Upper lobe of right lung (tissue), 1 donor: ENCODE measurements at regions not wholly inside any gene's neighbourhood (a gene's known extent, or its start where the extent isn't known, plus 50 kb on each side); places are given as distances from the start of the nearest gene placed in this dataset.

Source experiments
- ATAC-seq: fragments of 200-7000 bp; cut with Tn5 transposase; one replicate; pipeline ENCODE4 v1.9.1; 2020; ENCODE audit warnings: mild to moderate bottlenecking, moderate library complexity
- DNase-seq: peaks from one replicate; pipeline ENCODE4 v3.0.0-alpha.2; 2020
- H3K27ac ChIP-seq: fragments of 200-600 bp; one replicate; pipeline ENCODE4 v1.8.0; 2022
- H3K27me3 ChIP-seq: fragments of 200-600 bp; one replicate; pipeline ENCODE4 v1.8.0; 2022; ENCODE audit warnings: mild to moderate bottlenecking
- H3K36me3 ChIP-seq: fragments of 200-600 bp; one replicate; pipeline ENCODE4 v1.8.0; 2022
- H3K4me1 ChIP-seq: fragments of 200-600 bp; one replicate; pipeline ENCODE4 v1.8.0; 2022
- H3K4me3 ChIP-seq: fragments of 200-600 bp; one replicate; pipeline ENCODE4 v1.8.0; 2022; ENCODE audit warnings: mild to moderate bottlenecking
- H3K9me3 ChIP-seq: fragments of 200-600 bp; one replicate; pipeline ENCODE4 v1.8.0; 2022
- intact Hi-C: fragments of 100-400 bp; cut with DNase I; formaldehyde crosslinking; loops from one replicate; pipeline ENCODE4 v1.11.0; 2022
- TF ChIP-seq, protein P1 (sequence below): fragments of 200-600 bp; IDR thresholded peaks from one replicate; pipeline ENCODE4 v1.8.0; 2022; ENCODE audit warnings: antibody characterized with exemption
- donor health status: DM: no; HTN: yes; CAD: no; lungs with severe emphysema.

DNA sequence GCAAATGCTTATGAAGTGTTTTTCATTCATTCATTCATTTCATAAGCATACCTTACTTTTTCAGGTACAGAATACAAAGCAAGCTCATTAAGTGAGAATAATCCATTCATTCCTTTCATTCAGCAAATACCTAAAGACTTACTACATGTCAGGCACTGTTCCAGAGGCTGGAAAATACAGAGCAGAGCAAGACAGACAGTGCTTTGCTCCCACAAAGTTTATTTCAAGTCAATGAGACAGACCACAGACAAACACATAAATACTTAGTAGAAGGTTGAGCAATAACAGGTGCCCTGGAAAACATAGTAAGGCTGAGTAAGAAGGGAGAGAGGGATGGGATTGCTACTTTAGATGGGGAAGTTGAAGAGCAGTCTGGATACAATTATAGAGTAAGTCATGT, 309.8 kb downstream of the C1D start:
- intact Hi-C loops, result no loop called here
- DNase-seq, result no peak
- TF ChIP-seq, protein P1, sequence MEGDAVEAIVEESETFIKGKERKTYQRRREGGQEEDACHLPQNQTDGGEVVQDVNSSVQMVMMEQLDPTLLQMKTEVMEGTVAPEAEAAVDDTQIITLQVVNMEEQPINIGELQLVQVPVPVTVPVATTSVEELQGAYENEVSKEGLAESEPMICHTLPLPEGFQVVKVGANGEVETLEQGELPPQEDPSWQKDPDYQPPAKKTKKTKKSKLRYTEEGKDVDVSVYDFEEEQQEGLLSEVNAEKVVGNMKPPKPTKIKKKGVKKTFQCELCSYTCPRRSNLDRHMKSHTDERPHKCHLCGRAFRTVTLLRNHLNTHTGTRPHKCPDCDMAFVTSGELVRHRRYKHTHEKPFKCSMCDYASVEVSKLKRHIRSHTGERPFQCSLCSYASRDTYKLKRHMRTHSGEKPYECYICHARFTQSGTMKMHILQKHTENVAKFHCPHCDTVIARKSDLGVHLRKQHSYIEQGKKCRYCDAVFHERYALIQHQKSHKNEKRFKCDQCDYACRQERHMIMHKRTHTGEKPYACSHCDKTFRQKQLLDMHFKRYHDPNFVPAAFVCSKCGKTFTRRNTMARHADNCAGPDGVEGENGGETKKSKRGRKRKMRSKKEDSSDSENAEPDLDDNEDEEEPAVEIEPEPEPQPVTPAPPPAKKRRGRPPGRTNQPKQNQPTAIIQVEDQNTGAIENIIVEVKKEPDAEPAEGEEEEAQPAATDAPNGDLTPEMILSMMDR, result no peak

DNA sequence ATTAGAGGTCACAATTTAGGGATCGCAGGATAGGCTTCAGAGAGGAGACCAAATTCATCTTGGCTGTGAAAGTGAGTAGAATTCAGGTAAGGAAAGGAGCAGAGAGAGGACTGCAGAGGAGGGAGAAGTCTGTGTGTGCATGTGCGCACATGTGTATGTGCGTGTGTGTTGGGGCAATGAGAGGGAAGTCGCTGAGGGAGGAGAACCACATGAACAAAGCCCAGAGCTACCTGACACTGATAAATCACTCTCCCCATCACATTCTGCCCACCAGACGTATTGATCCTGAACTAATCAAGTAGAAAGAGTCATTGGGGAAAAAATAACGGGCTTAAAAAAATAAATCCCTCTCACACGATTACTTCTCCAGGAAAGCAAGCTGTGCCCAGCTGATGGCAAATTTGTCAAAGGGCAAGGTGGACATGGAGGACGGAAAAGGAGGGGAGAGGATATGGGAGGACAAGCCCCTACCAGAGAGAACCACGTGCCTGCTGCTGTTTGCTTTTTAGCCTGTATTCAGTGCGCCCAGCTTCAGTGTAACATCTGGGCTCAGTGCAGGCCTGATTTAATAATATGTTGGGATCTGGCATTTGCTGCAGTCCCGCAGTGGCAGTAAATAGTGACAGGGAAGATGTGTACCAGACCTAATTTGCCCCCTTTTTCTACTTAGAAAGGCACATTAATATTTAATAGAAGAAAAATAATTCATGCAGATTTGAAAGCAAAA, 307.5 kb downstream of the C1D start:
- H3K4me1 ChIP-seq, result no peaks in the 10 kb centered on the region
- no peak for ATAC-seq
- intact Hi-C loops, result no loop called here
- H3K36me3 ChIP-seq, result no peaks in the 10 kb centered on the region
- no peak overlapping the region for H3K27ac ChIP-seq
- DNase-seq, result no peak
- H3K27me3 ChIP-seq, result no peaks in the 10 kb centered on the region
- H3K4me3 ChIP-seq, result no peak overlapping the region
- no peaks in the 10 kb centered on the region for H3K9me3 ChIP-seq
- TF ChIP-seq, protein P1, result no peak

More for the DNA sequence above, 309.8 kb downstream of the C1D start:
- Histone ChIP-seq H3K4me3 (no peak overlapping the region), H3K27ac (no peak overlapping the region), H3K9me3 (no peaks in the 10 kb centered on the region), H3K27me3 (no peaks in the 10 kb centered on the region), H3K4me1 (no peaks in the 10 kb centered on the region), H3K36me3 (no peaks in the 10 kb centered on the region)
- ATAC-seq, result no peak

DNA sequence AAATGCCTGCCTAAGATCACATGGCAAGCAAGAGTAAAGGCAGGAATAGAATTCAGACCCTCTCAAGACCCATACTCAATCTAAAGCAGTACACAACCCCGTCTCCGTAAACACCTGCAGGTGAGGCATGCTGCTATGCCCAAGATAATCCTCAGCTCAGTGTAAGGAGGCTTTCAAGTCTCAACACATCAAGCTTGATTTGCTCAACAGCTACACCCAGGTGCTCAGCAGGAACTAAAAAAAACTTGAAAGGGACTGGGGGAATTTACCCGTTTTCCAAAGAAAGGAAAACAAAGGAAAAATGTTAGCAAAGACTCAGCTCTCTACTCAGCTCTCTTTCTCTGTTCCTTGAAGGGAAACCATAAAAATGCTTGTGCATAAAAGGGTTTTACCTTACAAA, 301.8 kb downstream of the C1D start:
- ATAC-seq (no peak), DNase-seq (no peak)
- H3K27me3 ChIP-seq, result peaks cover 5% of the 10 kb centered on the region
- intact Hi-C loops, result no loop called here
- H3K27ac ChIP-seq, result no peak overlapping the region
- no peak overlapping the region for H3K4me3 ChIP-seq
- TF ChIP-seq, protein P1, result no peak
- no peaks in the 10 kb centered on the region for H3K9me3 ChIP-seq
- H3K36me3 ChIP-seq, result no peaks in the 10 kb centered on the region
- H3K4me1 ChIP-seq, result no peaks in the 10 kb centered on the region

DNA sequence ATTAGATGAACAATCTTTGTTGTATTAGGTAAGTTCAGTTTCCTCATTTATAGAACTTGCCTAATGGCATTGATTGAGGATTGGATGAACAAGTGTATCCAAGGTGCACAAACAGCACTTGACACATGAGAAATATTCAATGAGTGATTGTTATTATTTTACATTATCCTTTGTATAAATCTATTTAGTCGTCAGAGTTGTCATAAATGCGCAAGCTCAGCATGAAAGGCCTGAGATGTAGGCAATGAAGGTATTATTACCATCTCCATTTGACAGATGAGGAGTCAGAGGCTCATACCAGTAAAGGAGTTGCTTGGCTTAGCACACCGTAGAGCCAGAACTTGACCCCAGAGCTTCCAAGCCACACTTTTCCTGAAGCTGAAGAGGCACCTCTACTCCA, 291.4 kb downstream of the C1D start:
- no peaks in the 10 kb centered on the region for H3K4me1 ChIP-seq
- H3K9me3 ChIP-seq, result no peaks in the 10 kb centered on the region
- H3K4me3 ChIP-seq, result no peak overlapping the region
- TF ChIP-seq, protein P1, result no peak
- H3K27ac ChIP-seq, result no peak overlapping the region
- H3K36me3 ChIP-seq, result no peaks in the 10 kb centered on the region
- DNase-seq, result no peak
- H3K27me3 ChIP-seq, result no peaks in the 10 kb centered on the region
- intact Hi-C loops, result no loop called here
- ATAC-seq, result no peak

DNA sequence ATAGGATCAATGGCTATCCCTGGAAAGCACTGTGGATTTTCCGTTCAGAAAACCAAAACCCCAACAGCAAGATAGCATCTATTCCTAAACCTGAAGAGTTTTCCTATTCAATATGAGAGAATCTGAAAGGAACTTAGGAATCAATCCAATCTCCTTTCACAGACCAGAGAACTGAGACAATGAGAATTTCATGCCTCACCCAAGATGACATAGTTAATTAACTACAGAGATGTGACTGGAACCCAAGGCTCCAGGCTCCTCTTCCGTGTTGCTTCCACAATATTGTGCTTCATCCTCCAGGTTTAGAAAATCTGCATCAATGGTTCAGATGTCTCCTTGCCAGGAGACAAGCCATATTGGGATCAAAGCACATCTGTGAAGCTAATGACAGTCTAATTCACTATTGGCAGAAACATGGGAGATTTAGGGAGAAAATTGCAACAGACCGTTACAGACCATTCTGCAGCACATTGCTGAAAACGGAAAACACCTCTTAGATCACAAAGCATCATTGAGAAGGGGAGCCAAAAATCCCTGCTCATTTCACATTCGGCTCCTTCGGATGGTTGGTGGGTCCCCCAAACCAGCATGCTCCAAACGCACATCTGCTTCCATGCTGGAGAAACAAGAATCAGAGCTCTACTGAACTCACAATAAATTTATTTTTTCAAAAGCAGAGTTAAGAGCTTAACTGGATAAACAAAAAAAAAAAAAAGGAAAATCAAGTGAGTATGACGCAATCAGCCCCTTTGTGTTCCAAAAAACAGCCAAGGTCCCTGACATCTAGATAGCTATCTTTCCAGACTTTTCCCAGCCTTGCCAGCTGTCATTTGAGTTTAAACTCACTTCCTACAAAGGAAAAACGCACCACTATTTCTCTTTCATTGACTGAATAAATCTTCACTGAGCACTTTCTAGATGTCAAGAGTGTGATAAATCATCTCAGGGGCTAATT, 290.3 kb downstream of the C1D start:
- intact Hi-C loops, result no loop called here
- Histone ChIP-seq H3K36me3 (no peaks in the 10 kb centered on the region), H3K27ac (no peak overlapping the region), H3K4me1 (no peaks in the 10 kb centered on the region), H3K4me3 (no peak overlapping the region), H3K27me3 (no peaks in the 10 kb centered on the region), H3K9me3 (no peaks in the 10 kb centered on the region)
- no peak for DNase-seq
- TF ChIP-seq, protein P1, result no peak
- no peak for ATAC-seq
